IMR-90 (cell line): ENCODE measurements at regions not wholly inside any gene's neighbourhood (a gene's known extent, or its start where the extent isn't known, plus 50 kb on each side); places are given as distances from the start of the nearest gene placed in this dataset.

ENCODE experiments used
- ATAC-seq: fragments of 200-7000 bp; cut with Tn5 transposase; 2 replicates; pipeline ENCODE4 v1.9.1; 2020; ENCODE audit warnings: low read depth, mild to moderate bottlenecking, moderate library complexity
- BruUV-seq: library from RNA; stranded (reverse); fragments of 400-500 nt; replicated peaks from 2 replicates; lab custom pipeline; 2021; lab: Mats Ljungman, UMichigan
- CTCF ChIA-PET: fragments of 300-600 bp; formaldehyde crosslinking; extraction: SDS; loops from one replicate; lab custom pipeline; 2021; ENCODE audit warnings: antibody characterized with exemption; lab: Yijun Ruan, JAX
- POLR2A ChIA-PET: fragments of 300-600 bp; sonication (Branson Sonifier 250); formaldehyde crosslinking; loops from one replicate; lab custom pipeline; 2022; ENCODE audit warnings: antibody characterized with exemption; ENCODE audit not compliant: unreplicated experiment; lab: Charles Lee
- DNase-seq: peaks from one replicate; pipeline ENCODE4 v3.0.0; 2013
- H2AFZ ChIP-seq: replicated peaks from 2 replicates; pipeline ENCODE3; 2013; ENCODE audit warnings: low read length, mild to moderate bottlenecking; ENCODE audit not compliant: poor library complexity
- H2AK5ac ChIP-seq: 2 replicates; pipeline ENCODE4 v1.6.1; 2013; ENCODE audit warnings: low read depth, low read length, inconsistent platforms
- H2AK9ac ChIP-seq: replicated peaks from 2 replicates; pipeline ENCODE3; 2013; ENCODE audit warnings: mild to moderate bottlenecking, low read depth, low read length, moderate library complexity; ENCODE audit not compliant: poor library complexity
- H2BK120ac ChIP-seq: 2 replicates; pipeline ENCODE4 v1.6.1; 2013; ENCODE audit warnings: low read depth, low read length, inconsistent platforms
- H2BK15ac ChIP-seq: 3 replicates; pipeline ENCODE4 v1.6.1; 2013; ENCODE audit warnings: low read depth, low read length, inconsistent platforms
- H2BK20ac ChIP-seq: 2 replicates; pipeline ENCODE4 v1.6.1; 2013; ENCODE audit warnings: low read depth, mild to moderate bottlenecking, inconsistent platforms, low read length, moderate library complexity
- H2BK5ac ChIP-seq: 2 replicates; pipeline ENCODE4 v1.6.1; 2013; ENCODE audit warnings: mild to moderate bottlenecking, low read depth, low read length, inconsistent platforms; ENCODE audit not compliant: poor library complexity, severe bottlenecking
- H3K14ac ChIP-seq: replicated peaks from 2 replicates; pipeline ENCODE4 v1.6.1; 2013; ENCODE audit warnings: low read depth, low read length, inconsistent platforms
- H3K18ac ChIP-seq: 2 replicates; pipeline ENCODE4 v1.6.1; 2013; ENCODE audit warnings: low read depth, low read length, control low read depth
- H3K23ac ChIP-seq: 2 replicates; pipeline ENCODE4 v1.6.1; 2013; ENCODE audit warnings: low read depth, low read length, inconsistent platforms
- H3K27ac ChIP-seq: 2 replicates; pipeline ENCODE4 v1.5.1; 2013; ENCODE audit warnings: mild to moderate bottlenecking, control low read depth, low read length; ENCODE audit not compliant: insufficient read depth
- H3K27me3 ChIP-seq: 2 replicates; pipeline ENCODE4 v1.6.1; 2013; ENCODE audit warnings: low read length; ENCODE audit not compliant: control insufficient read depth, insufficient read depth
- H3K36me3 ChIP-seq: 2 replicates; pipeline ENCODE4 v1.6.1; 2013; ENCODE audit warnings: low read length, mixed read lengths; ENCODE audit not compliant: control insufficient read depth, insufficient read depth
- H3K4ac ChIP-seq: 2 replicates; pipeline ENCODE4 v1.6.1; 2013; ENCODE audit warnings: low read depth, low read length, inconsistent platforms
- H3K4me1 ChIP-seq: 2 replicates; pipeline ENCODE4 v1.6.1; 2013; ENCODE audit warnings: low read length, mixed read lengths; ENCODE audit not compliant: control insufficient read depth, insufficient read depth
- H3K4me2 ChIP-seq: 2 replicates; pipeline ENCODE4 v1.6.1; 2013; ENCODE audit warnings: low read depth, mild to moderate bottlenecking, control low read depth, low read length, moderate library complexity
- H3K4me3 ChIP-seq: 2 replicates; pipeline ENCODE4 v1.5.1; 2013; ENCODE audit warnings: low read depth, mild to moderate bottlenecking, control low read depth, low read length, moderate library complexity; ENCODE audit not compliant: insufficient read depth
- H3K56ac ChIP-seq: 2 replicates; pipeline ENCODE4 v1.6.1; 2013; ENCODE audit warnings: low read length, inconsistent platforms; ENCODE audit not compliant: insufficient read depth; ENCODE audit errors: extremely low read depth
- H3K79me1 ChIP-seq, 2 experiments: 2 replicates each; pipeline ENCODE4 v1.6.1; 2013; ENCODE audit warnings: low read length in 2 of 2, inconsistent platforms in 1 of 2, low read depth in 1 of 2
- H3K9ac ChIP-seq: 2 replicates; pipeline ENCODE4 v1.6.1; 2013; ENCODE audit warnings: low read depth, low read length, control low read depth
- H3K9me1 ChIP-seq: 2 replicates; pipeline ENCODE4 v1.6.1; 2013; ENCODE audit warnings: low read length, inconsistent platforms; ENCODE audit not compliant: insufficient read depth
- H3K9me3 ChIP-seq: 2 replicates; pipeline ENCODE4 v1.6.1; 2013; ENCODE audit warnings: low read length; ENCODE audit not compliant: control insufficient read depth, insufficient read depth
- H4K20me1 ChIP-seq: 2 replicates; pipeline ENCODE4 v1.6.1; 2013; ENCODE audit warnings: low read length, inconsistent platforms; ENCODE audit not compliant: insufficient read depth
- H4K5ac ChIP-seq: 2 replicates; pipeline ENCODE4 v1.6.1; 2013; ENCODE audit warnings: mild to moderate bottlenecking, low read depth, low read length, control low read depth
- H4K8ac ChIP-seq, 2 experiments: 2 replicates each; pipeline ENCODE4 v1.6.1; 2013; ENCODE audit warnings: low read depth in 2 of 2, low read length in 2 of 2, control low read depth in 1 of 2, inconsistent platforms in 1 of 2
- H4K91ac ChIP-seq: 2 replicates; pipeline ENCODE4 v1.6.1; 2013; ENCODE audit warnings: low read depth, low read length, inconsistent platforms; ENCODE audit not compliant: insufficient read depth
- BHLHE40 ChIP-seq: fragments of 150-350 bp; IDR thresholded peaks from 2 replicates; pipeline ENCODE4 v1.6.1; 2016; ENCODE audit warnings: mild to moderate bottlenecking, low read depth, low read length
- CEBPB ChIP-seq: IDR thresholded peaks from 2 replicates; pipeline ENCODE4 v1.6.1; 2012; ENCODE audit warnings: low read depth, low read length, improper control_type of control experiment
- CHD1 ChIP-seq: IDR thresholded peaks from 2 replicates; pipeline ENCODE4 v1.6.1; 2012; ENCODE audit warnings: low read depth, low read length, improper control_type of control experiment
- FOS ChIP-seq: fragments of 150-350 bp; IDR thresholded peaks from 2 replicates; pipeline ENCODE4 v1.6.1; 2016; ENCODE audit warnings: low read depth, low read length
- MAFK ChIP-seq: IDR thresholded peaks from 2 replicates; pipeline ENCODE4 v1.6.1; 2012; ENCODE audit warnings: low read depth, low read length, improper control_type of control experiment
- MAZ ChIP-seq: IDR thresholded peaks from 2 replicates; pipeline ENCODE4 v1.6.1; 2012; ENCODE audit warnings: low read depth, mild to moderate bottlenecking, low read length, improper control_type of control experiment, moderate library complexity, borderline replicate concordance
- MXI1 ChIP-seq: IDR thresholded peaks from 2 replicates; pipeline ENCODE4 v1.6.1; 2012; ENCODE audit warnings: low read depth, mild to moderate bottlenecking, low read length, moderate library complexity, borderline replicate concordance
- NFE2L2 ChIP-seq: fragments of 150-350 bp; IDR thresholded peaks from 2 replicates; pipeline ENCODE4 v1.6.1; 2016; ENCODE audit warnings: low read depth, mild to moderate bottlenecking, low read length
- POLR2A ChIP-seq: IDR thresholded peaks from 2 replicates; pipeline ENCODE4 v1.6.1; 2012; ENCODE audit warnings: mild to moderate bottlenecking, low read depth, low read length
- RAD21 ChIP-seq: IDR thresholded peaks from 2 replicates; pipeline ENCODE4 v1.6.1; 2012; ENCODE audit warnings: low read length, improper control_type of control experiment
- RCOR1 ChIP-seq: IDR thresholded peaks from 2 replicates; pipeline ENCODE4 v1.6.1; 2012; ENCODE audit warnings: mild to moderate bottlenecking, low read length, improper control_type of control experiment; ENCODE audit not compliant: insufficient replicate concordance
- RFX5 ChIP-seq: IDR thresholded peaks from 2 replicates; pipeline ENCODE4 v1.8.0; 2012; ENCODE audit warnings: low read depth, mild to moderate bottlenecking, low read length, moderate library complexity
- SMC3 ChIP-seq: fragments of 150-350 bp; IDR thresholded peaks from 2 replicates; pipeline ENCODE4 v1.6.1; 2016; ENCODE audit warnings: low read depth, mild to moderate bottlenecking, antibody characterized with exemption, low read length, moderate library complexity
- WGBS, 2 experiments: methylation state at CpG; one replicate each; pipeline versions ENCODE4 v1.1.5 to v1.1.7; 2013; ENCODE audit warnings: missing lambda C conversion rate in 2 of 2; ENCODE audit not compliant: insufficient read length in 1 of 2; ENCODE audit errors: extremely low coverage in 2 of 2; 5-methylcytosine and 5-hydroxymethylcytosine counted together
- dilution Hi-C: fragments of 300-500 bp; cut with HindIII; formaldehyde crosslinking; loops from one replicate; pipeline ENCODE4 v1.14.3; 2018; ENCODE audit warnings: low sequenced_read_pairs; ENCODE audit not compliant: unreplicated experiment
- in situ Hi-C: fragments of 300-500 bp; cut with MboI; formaldehyde crosslinking; loops from 3 replicates; pipeline ENCODE4 v1.14.3; 2019; ENCODE audit warnings: low sequenced_read_pairs, inconsistent platforms, mixed read lengths
- intact Hi-C: fragments of 100-400 bp; cut with micrococcal nuclease; formaldehyde crosslinking; loops from 2 replicates; pipeline ENCODE4 v1.10.0; 2022
- TF ChIP-seq, protein P1 (sequence below): fragments of 150-350 bp; IDR thresholded peaks from 2 replicates; pipeline ENCODE4 v1.6.1; 2016; ENCODE audit warnings: low read depth, mild to moderate bottlenecking, low read length, moderate library complexity, borderline replicate concordance
- TF ChIP-seq, protein P2 (sequence below): conservative IDR thresholded peaks from 2 replicates; pipeline ENCODE4 v1.5.1; 2012; ENCODE audit warnings: mild to moderate bottlenecking, low read depth, low read length, improper control_type of control experiment
- TF ChIP-seq, protein P3 (sequence below): fragments of 150-350 bp; IDR thresholded peaks from 2 replicates; pipeline ENCODE4 v1.6.1; 2017; ENCODE audit warnings: mild to moderate bottlenecking, antibody characterized with exemption, low read length, low read depth

DNA sequence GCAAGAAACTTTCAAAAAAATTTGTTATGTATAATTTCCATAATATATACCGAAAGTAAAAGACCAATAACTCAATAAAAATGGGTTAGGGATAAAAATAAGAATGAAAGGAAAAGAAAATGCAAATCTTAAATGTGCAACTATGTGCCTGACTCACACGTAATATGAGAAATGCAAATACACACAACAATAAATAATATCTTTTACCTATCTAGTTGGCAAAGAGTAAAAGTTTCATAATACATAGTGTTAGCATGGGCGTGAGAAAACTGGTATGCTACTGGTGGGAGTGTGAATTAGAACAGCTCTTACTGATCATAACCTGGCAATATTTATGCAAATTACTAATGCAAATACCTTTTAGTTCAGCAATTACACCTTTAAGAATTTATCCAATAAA is 438.5 kb upstream of the CITED2 start:
- Histone ChIP-seq H4K20me1 (no peaks in the 10 kb centered on the region), H3K79me1 (no peaks in the 10 kb centered on the region), H3K36me3 (no peaks in the 10 kb centered on the region), H2AK5ac (no peak overlapping the region), H2AFZ (no peak overlapping the region), H3K4me2 (no peak overlapping the region), H3K9me3 (no peaks in the 10 kb centered on the region), H2BK20ac (no peak overlapping the region), H3K27ac (no peak overlapping the region), H2BK120ac (no peak overlapping the region), H3K9ac (no peak overlapping the region), H3K14ac (no peak overlapping the region), H4K8ac (no peak overlapping the region), H3K4ac (no peak overlapping the region), H3K18ac (no peak overlapping the region), H2AK9ac (no peak overlapping the region), H3K23ac (no peak overlapping the region), H2BK15ac (no peak overlapping the region), H4K91ac (no peak overlapping the region), H3K4me1 (no peaks in the 10 kb centered on the region), H4K5ac (no peak overlapping the region), H3K56ac (no peak overlapping the region), H2BK5ac (no peak overlapping the region), H3K9me1 (no peaks in the 10 kb centered on the region), H3K27me3 (no peaks in the 10 kb centered on the region), H3K4me3 (no peak overlapping the region)
- TF ChIP-seq RFX5: no peak
- no peak for TF ChIP-seq MXI1
- TF ChIP-seq, protein P1, sequence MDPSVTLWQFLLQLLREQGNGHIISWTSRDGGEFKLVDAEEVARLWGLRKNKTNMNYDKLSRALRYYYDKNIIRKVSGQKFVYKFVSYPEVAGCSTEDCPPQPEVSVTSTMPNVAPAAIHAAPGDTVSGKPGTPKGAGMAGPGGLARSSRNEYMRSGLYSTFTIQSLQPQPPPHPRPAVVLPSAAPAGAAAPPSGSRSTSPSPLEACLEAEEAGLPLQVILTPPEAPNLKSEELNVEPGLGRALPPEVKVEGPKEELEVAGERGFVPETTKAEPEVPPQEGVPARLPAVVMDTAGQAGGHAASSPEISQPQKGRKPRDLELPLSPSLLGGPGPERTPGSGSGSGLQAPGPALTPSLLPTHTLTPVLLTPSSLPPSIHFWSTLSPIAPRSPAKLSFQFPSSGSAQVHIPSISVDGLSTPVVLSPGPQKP: no peak
- TF ChIP-seq MAFK: no peak
- no peak for TF ChIP-seq BHLHE40
- TF ChIP-seq RCOR1: no peak
- TF ChIP-seq, protein P2, sequence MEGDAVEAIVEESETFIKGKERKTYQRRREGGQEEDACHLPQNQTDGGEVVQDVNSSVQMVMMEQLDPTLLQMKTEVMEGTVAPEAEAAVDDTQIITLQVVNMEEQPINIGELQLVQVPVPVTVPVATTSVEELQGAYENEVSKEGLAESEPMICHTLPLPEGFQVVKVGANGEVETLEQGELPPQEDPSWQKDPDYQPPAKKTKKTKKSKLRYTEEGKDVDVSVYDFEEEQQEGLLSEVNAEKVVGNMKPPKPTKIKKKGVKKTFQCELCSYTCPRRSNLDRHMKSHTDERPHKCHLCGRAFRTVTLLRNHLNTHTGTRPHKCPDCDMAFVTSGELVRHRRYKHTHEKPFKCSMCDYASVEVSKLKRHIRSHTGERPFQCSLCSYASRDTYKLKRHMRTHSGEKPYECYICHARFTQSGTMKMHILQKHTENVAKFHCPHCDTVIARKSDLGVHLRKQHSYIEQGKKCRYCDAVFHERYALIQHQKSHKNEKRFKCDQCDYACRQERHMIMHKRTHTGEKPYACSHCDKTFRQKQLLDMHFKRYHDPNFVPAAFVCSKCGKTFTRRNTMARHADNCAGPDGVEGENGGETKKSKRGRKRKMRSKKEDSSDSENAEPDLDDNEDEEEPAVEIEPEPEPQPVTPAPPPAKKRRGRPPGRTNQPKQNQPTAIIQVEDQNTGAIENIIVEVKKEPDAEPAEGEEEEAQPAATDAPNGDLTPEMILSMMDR: no peak
- no peak for TF ChIP-seq NFE2L2
- TF ChIP-seq CHD1: no peak
- TF ChIP-seq MAZ: no peak
- TF ChIP-seq SMC3: no peak
- TF ChIP-seq, protein P3, sequence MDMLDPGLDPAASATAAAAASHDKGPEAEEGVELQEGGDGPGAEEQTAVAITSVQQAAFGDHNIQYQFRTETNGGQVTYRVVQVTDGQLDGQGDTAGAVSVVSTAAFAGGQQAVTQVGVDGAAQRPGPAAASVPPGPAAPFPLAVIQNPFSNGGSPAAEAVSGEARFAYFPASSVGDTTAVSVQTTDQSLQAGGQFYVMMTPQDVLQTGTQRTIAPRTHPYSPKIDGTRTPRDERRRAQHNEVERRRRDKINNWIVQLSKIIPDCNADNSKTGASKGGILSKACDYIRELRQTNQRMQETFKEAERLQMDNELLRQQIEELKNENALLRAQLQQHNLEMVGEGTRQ: no peak
- TF ChIP-seq RAD21: no peak
- TF ChIP-seq FOS: no peak
- TF ChIP-seq CEBPB: no peak
- TF ChIP-seq POLR2A: no peak
- in situ Hi-C loops: no loop called here
- CTCF ChIA-PET: interaction anchor here (0.9 kb wide), 1 partner anchor 11 kb away, joined by 3 read pairs; no protein-coding TSS in a partner anchor
- no TSS peak for BruUV-seq
- DNase-seq (no peak), ATAC-seq (no peak)
- WGBS, 2 experiments: no CpG with 5 or more reads among the region's 3 CpGs
- dilution Hi-C loops: no loop called here
- POLR2A ChIA-PET: no interaction called here
- intact Hi-C loops: no loop called here
